CD8-positive, alpha-beta memory T cell (primary cell): ENCODE measurements at regions not wholly inside any gene's neighbourhood (a gene's known extent, or its start where the extent isn't known, plus 50 kb on each side); places are given as distances from the start of the nearest gene placed in this dataset.
A peak's percentile ranks its signal among the peaks of the same experiment; 100 is the strongest.
"Not testable (repeated sequence)": the region's sequence is repeated elsewhere in the genome, so short reads cannot be mapped to it uniquely, and the experiment has no call there.

Experiments
- CTCF ChIA-PET: fragments of 350-600 bp; sonication (Branson Sonifier 250); formaldehyde crosslinking; loops from one replicate; lab custom pipeline; 2021; ENCODE audit warnings: antibody characterized with exemption; lab: Charles Lee
- POLR2A ChIA-PET: fragments of 350-600 bp; sonication (Branson Sonifier 250); formaldehyde crosslinking; loops from one replicate; lab custom pipeline; 2021; ENCODE audit warnings: antibody characterized with exemption; lab: Charles Lee
- DNase-seq, 5 donors: peaks; one replicate each; pipeline versions ENCODE4 v3.0.0 to v3.0.0-alpha.2; 2020 to 2022; ENCODE audit warnings: mixed read lengths in 1 of 5
- H3K27ac ChIP-seq: one replicate; pipeline ENCODE4 v1.7.0; 2013; ENCODE audit warnings: low read depth, mild to moderate bottlenecking, low read length, moderate library complexity
- H3K27me3 ChIP-seq: 2 replicates; pipeline ENCODE4 v1.7.0; 2013; ENCODE audit warnings: low read length, mild to moderate bottlenecking; ENCODE audit not compliant: insufficient read depth, poor library complexity, severe bottlenecking
- H3K36me3 ChIP-seq: 2 replicates; pipeline ENCODE4 v1.7.0; 2013; ENCODE audit warnings: mild to moderate bottlenecking, low read length, moderate library complexity; ENCODE audit not compliant: insufficient read depth
- H3K4me1 ChIP-seq: 2 replicates; pipeline ENCODE4 v1.7.0; 2013; ENCODE audit warnings: mild to moderate bottlenecking, low read length, moderate library complexity; ENCODE audit not compliant: insufficient read depth
- H3K4me3 ChIP-seq: 2 replicates; pipeline ENCODE4 v1.7.0; 2013; ENCODE audit warnings: mild to moderate bottlenecking, low read length
- H3K9me3 ChIP-seq: 2 replicates; pipeline ENCODE4 v1.7.0; 2013; ENCODE audit warnings: mild to moderate bottlenecking, low read length
- H3K27ac Mint-ChIP-seq, 8 donors: one replicate each; pipeline ENCODE4 v1.8.0; 2020 to 2021; ENCODE audit warnings: mixed read lengths in 8 of 8, mild to moderate bottlenecking in 6 of 8, inconsistent platforms in 3 of 8, moderate library complexity in 3 of 8
- H3K27me3 Mint-ChIP-seq, 2 donors: one replicate each; pipeline ENCODE4 v1.8.0; 2020 to 2021; ENCODE audit warnings: mixed read lengths in 2 of 2, mild to moderate bottlenecking in 1 of 2, moderate library complexity in 1 of 2
- H3K36me3 Mint-ChIP-seq, 3 donors: one replicate each; pipeline ENCODE4 v1.8.0; 2020 to 2021; ENCODE audit warnings: mixed read lengths in 3 of 3, inconsistent platforms in 1 of 3, mild to moderate bottlenecking in 1 of 3
- H3K4me1 Mint-ChIP-seq, 3 donors: one replicate each; pipeline ENCODE4 v1.8.0; 2020 to 2021; ENCODE audit warnings: mixed read lengths in 3 of 3, inconsistent platforms in 1 of 3, mild to moderate bottlenecking in 1 of 3
- H3K4me3 Mint-ChIP-seq, 7 donors: one replicate each; pipeline ENCODE4 v1.8.0; 2020 to 2021; ENCODE audit warnings: mixed read lengths in 7 of 7, mild to moderate bottlenecking in 6 of 7, moderate library complexity in 4 of 7, inconsistent platforms in 2 of 7
- H3K9me3 Mint-ChIP-seq, 5 donors: one replicate each; pipeline ENCODE4 v1.8.0; 2020 to 2022; ENCODE audit warnings: mixed read lengths in 5 of 5, mild to moderate bottlenecking in 3 of 5, moderate library complexity in 2 of 5, inconsistent platforms in 1 of 5

GRCh38 chr21:32968103-32968502 lies 57.6 kb upstream of the OLIG2 start:
- Mint-ChIP-seq H3K27me3 (peaks cover 8 to 14% of the 10 kb centered on the region in 2 donors), H3K4me1 (peaks cover 20 to 22% (median 20%) of the 10 kb centered on the region in 3 donors)
- H3K27ac Mint-ChIP-seq, H3K9me3 Mint-ChIP-seq, H3K9me3 ChIP-seq, H3K36me3 ChIP-seq, H3K27ac ChIP-seq, H3K27me3 ChIP-seq, POLR2A ChIA-PET, H3K4me3 Mint-ChIP-seq, CTCF ChIA-PET, H3K36me3 Mint-ChIP-seq, H3K4me3 ChIP-seq, DNase-seq, H3K4me1 ChIP-seq: not testable (repeated sequence)

DNA sequence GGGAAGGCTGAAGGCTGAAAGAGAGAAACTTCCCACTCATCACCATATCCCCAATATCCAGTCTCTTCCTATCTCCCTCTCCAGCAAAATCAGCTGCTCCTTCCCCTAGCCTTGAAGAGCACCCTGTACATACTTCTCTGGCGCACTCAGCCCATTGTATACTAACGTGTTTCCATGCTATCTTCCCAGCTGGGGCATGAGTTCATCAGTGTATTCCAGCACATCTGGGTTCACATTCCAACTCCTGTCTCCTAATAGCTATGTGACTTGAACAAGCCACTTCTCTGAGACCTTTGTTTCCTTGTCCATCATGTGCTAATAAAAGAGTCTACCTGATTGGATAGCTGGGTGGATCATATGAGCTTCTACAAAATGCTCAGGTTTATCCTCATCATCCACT lies 51.1 kb upstream of the OLIG2 start:
- H3K27ac ChIP-seq, result no peak overlapping the region
- Mint-ChIP-seq H3K27me3 (peaks cover 12 to 49% of the 10 kb centered on the region in 2 donors), H3K9me3 (peaks cover 0 to 1% (median 0%) of the 10 kb centered on the region in 5 donors), H3K27ac (peak overlapping the region in 1 of 8 donors; percentile 25), H3K4me1 (no peaks in the 10 kb centered on the region), H3K36me3 (no peaks in the 10 kb centered on the region), H3K4me3 (no peak overlapping the region)
- no peak overlapping the region for H3K4me3 ChIP-seq
- DNase-seq, result no peak
- ChIA-PET CTCF (interaction anchor here (1.1 kb wide), 1 partner anchor 20 kb away, joined by 6 read pairs; no protein-coding TSS in a partner anchor), POLR2A (no interaction called here)
- H3K27me3 ChIP-seq, result no peaks in the 10 kb centered on the region
- no peaks in the 10 kb centered on the region for H3K4me1 ChIP-seq
- no peaks in the 10 kb centered on the region for H3K36me3 ChIP-seq
- H3K9me3 ChIP-seq, result no peaks in the 10 kb centered on the region

GRCh38 chr21:32975811-32976431 lies 49.8 kb upstream of the OLIG2 start:
- CTCF ChIA-PET, result no interaction called here
- DNase-seq, result no peak
- no peaks in the 10 kb centered on the region for H3K4me1 ChIP-seq
- no peaks in the 10 kb centered on the region for H3K36me3 ChIP-seq
- H3K36me3 Mint-ChIP-seq, result no peaks in the 10 kb centered on the region
- H3K4me3 ChIP-seq, result no peak overlapping the region
- H3K27ac ChIP-seq, result no peak overlapping the region
- peaks cover 8 to 54% of the 10 kb centered on the region in 2 donors for H3K27me3 Mint-ChIP-seq
- peak overlapping the region in 1 of 8 donors; percentile 1 for H3K27ac Mint-ChIP-seq
- H3K9me3 ChIP-seq, result no peaks in the 10 kb centered on the region
- peaks cover 0 to 1% (median 0%) of the 10 kb centered on the region in 5 donors for H3K9me3 Mint-ChIP-seq
- H3K27me3 ChIP-seq, result peaks cover 1% of the 10 kb centered on the region
- no peaks in the 10 kb centered on the region for H3K4me1 Mint-ChIP-seq
- no peak overlapping the region for H3K4me3 Mint-ChIP-seq
- POLR2A ChIA-PET, result no interaction called here
